HG03521 (cell line): ENCODE measurements at regions not wholly inside any gene's neighbourhood (a gene's known extent, or its start where the extent isn't known, plus 50 kb on each side); places are given as distances from the start of the nearest gene placed in this dataset.

Experiments used
- ATAC-seq: cut with Tn5 transposase; IDR thresholded peaks from one replicate; pipeline ENCODE4 v1.9.1; 2021; ENCODE audit warnings: mild to moderate bottlenecking, moderate library complexity; ENCODE audit not compliant: unreplicated experiment

- ATAC-seq: no peak
Measured at GRCh38 chr7:3193379-3194120, 107.5 kb upstream of the SDK1 start.

- no peak for ATAC-seq
Measured at GRCh38 chr7:3194501-3195141, 106.4 kb upstream of the SDK1 start.

- ATAC-seq: no peak
Measured at GRCh38 chr7:3195160-3195559, 105.9 kb upstream of the SDK1 start.

GRCh38 chr7:3196629-3197400 lies 104.2 kb upstream of the SDK1 start:
- no peak for ATAC-seq

GRCh38 chr7:3197567-3198213 lies 103.4 kb upstream of the SDK1 start:
- ATAC-seq: no peak

DNA sequence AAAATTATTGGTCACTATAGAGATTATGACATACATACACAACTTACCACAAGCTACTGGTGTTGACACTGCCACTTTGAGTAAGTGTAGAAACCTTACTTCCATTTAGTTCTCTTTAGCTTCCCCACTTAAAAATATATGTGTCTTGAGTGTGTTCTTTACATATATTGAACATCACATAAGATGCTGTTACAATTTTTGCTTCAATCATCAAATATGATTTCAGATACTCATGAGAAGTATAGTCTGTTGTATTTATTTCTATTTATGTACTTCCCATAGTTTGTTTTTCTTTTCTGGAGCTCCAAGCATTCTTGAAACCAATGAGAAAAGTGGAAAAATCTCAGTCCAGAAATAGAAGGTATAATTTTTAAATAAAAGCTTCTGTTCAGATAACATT lies 102.7 kb upstream of the SDK1 start:
- no peak for ATAC-seq

DNA sequence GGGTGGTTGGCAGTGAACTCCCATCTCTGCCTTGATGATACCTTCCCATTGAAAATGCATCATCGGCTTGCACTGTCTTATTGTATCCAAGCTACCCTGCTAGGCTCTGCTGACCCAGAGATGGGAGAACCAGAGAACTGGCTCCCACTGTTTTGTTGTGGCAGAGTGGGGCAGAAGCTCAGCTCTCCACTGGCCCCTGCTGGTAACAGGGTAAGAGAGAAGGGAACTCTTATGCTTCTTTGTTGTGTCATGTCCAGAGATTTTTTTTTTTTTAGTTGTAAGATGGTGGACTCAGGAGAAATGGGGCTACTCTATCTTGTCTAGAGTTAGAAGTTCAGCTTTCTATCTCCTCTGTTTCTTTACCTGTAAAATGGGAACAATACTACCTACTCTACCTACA lies 100.5 kb upstream of the SDK1 start:
- ATAC-seq: no peak

- ATAC-seq: no peak
Measured at GRCh38 chr7:3201306-3201705, 99.7 kb upstream of the SDK1 start.

DNA sequence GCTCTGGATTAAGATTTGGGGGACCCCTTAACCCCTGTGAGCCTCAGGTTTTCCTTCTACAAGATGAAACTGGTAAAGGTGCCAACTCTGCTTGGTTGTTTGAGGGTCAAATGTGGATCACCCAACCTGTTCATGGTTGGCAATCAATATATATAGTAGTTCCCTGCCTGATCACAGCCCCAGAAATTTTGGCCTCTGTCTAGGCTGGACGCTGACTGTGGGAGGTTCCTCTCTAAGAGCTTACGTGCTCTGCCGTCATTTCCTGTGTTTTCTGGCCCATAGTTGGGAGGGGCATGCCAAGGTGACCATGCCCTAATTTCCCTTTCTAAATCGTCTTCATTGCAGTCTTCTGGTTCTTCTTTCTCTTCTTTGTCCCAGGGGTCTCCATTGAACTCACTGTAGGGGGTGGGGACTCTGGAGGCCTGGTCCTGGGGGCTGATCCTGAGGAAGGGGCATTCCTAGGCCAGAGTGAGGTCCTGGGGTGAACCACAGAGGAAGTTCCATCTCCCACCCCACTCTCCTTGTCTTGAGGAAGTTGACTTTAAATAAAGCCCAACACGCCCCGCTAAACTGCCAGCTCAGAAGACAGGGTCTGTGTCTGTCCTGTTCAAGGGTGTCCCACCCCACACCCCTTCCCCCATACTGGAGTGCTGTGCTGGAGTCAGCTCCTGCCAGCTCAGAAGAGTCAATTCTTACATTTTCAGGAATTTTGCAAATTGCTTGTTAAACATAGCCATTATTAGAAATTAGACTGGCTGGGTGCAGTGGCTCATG lies 98.9 kb upstream of the SDK1 start:
- ATAC-seq: no peak

DNA sequence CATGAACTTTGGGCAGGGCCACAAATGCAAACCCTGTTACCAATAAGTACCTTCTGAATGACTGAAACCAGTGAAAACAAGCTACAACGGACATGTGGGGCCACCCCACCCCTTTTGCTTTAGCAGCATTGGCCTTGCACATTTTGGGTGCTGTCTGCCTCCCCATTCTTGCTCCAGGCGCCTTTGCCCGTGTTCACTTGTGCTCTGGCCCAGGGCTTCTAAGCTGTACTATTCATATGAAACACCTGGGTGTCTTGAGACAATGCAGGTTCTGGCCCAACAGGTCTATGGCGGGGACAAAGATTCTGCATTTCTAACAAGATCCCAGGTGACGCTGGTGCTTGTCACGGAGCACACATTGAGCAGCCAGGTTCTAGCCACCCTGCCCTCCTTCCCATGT lies 96.5 kb upstream of the SDK1 start:
- ATAC-seq: no peak

- no peak for ATAC-seq
Measured at GRCh38 chr7:3206101-3206500, 95.0 kb upstream of the SDK1 start.

DNA sequence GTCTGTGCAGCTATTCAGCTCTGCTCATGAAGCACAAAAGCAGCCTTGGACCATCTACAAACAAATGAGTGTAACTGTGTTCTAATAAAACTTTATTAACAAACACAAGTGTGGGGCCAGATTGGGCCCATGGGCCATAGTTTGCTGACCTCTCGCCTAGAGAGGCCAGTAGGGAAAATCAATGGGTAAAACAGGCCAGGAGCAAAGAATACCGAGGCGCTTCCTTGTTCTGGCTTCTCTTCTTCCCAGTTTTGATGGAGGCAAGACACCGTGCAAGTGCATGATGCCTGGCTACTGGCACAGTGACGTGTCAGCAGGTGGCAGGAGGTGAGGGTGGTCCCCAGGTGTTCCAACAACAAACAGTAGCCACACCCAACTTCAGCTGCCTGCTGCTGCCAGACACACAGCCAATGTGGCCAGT lies 94.3 kb upstream of the SDK1 start:
- ATAC-seq: no peak

GRCh38 chr7:3207387-3207902 lies 93.6 kb upstream of the SDK1 start:
- no peak for ATAC-seq

DNA sequence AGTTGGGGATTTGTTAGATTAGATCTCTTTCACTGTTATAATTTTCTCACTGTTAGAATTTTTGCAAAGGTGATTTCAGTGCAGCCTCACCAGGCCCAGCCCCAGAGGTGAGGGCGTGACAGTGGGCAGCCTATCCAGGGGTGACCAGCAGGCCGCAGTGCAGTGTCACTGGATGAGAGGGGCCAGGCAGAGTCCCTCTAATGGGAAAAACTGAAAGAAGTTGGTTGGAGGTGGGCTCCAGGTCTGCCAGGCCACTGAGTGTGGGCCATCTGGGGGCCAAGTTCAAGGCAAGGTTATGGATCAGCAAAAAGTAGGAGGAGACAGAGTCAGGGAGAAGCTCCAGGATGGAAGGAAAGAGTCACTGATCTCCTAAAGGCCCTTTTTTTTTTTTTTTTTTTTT lies 90.5 kb upstream of the SDK1 start:
- ATAC-seq: no peak

GRCh38 chr7:3214090-3214413 lies 87.0 kb upstream of the SDK1 start:
- no peak for ATAC-seq

- no peak for ATAC-seq
Measured at GRCh38 chr7:3215624-3216585, 85.1 kb upstream of the SDK1 start.

DNA sequence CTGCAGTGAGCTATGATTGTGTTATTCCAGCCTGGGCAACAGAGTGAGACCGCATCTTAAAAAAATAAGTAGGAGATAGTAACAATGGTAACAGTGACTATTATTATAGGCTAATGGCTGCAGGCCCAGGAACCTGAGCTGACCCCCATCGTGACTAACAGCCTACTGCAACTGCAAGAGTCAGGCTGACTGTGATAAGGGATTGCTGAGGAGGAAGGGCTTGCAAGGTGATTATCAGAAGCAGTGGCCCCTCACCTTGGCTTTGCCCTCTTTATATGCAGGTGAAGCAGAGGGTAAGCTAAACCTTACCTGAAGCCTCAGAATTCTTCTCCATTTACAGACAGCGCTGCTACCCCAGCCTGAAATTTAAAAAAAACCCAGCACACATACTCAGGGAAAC lies 83.9 kb upstream of the SDK1 start:
- ATAC-seq: no peak

GRCh38 chr7:3218411-3219225 lies 82.4 kb upstream of the SDK1 start:
- ATAC-seq: no peak
